ENCODE measurements at regions not wholly inside any gene's neighbourhood (a gene's known extent, or its start where the extent isn't known, plus 50 kb on each side); places are given as distances from the start of the nearest gene placed in this dataset.
A peak's percentile ranks its signal among the peaks of the same experiment; 100 is the strongest.

- peak; percentile 79 for DNase-seq (ENCODE audit: low read depth, low spot score)
Observed at GRCh38 chr1:98205291-98206017, 284.6 kb upstream of the DPYD start.

- no peak for DNase-seq (ENCODE audit: low read depth, low spot score)
Observed at GRCh38 chr1:98203466-98203865, 282.6 kb upstream of the DPYD start.

GRCh38 chr1:98201666-98202081 is 280.8 kb upstream of the DPYD start:
- no peak for DNase-seq (ENCODE audit: low read depth, low spot score)

GRCh38 chr1:98197356-98197755 is 276.5 kb upstream of the DPYD start:
- DNase-seq (ENCODE audit: low read depth, low spot score) = no peak

GRCh38 chr1:98196012-98196411 is 275.2 kb upstream of the DPYD start:
- DNase-seq (ENCODE audit: low read depth, low spot score) = no peak

- no peak for DNase-seq (ENCODE audit: low read depth, low spot score)
Observed at GRCh38 chr1:98188774-98189173, 267.9 kb upstream of the DPYD start.

GRCh38 chr1:98184856-98185255 is 264.0 kb upstream of the DPYD start:
- no peak for DNase-seq (ENCODE audit: low read depth, low spot score)

- no peak for DNase-seq (ENCODE audit: low read depth, low spot score)
Observed at GRCh38 chr1:98181036-98181764, 260.4 kb upstream of the DPYD start.

- no peak for DNase-seq (ENCODE audit: low read depth, low spot score)
Observed at GRCh38 chr1:98179151-98179773, 258.4 kb upstream of the DPYD start.

- no peak for DNase-seq (ENCODE audit: low read depth, low spot score)
Observed at GRCh38 chr1:98177751-98178150, 256.9 kb upstream of the DPYD start.

- DNase-seq (ENCODE audit: low read depth, low spot score) = no peak
Observed at GRCh38 chr1:98176936-98177335, 256.1 kb upstream of the DPYD start.

GRCh38 chr1:98176414-98176813 is 255.6 kb upstream of the DPYD start:
- DNase-seq (ENCODE audit: low read depth, low spot score) = no peak

GRCh38 chr1:98172578-98172977 is 251.7 kb upstream of the DPYD start:
- no peak for DNase-seq (ENCODE audit: low read depth, low spot score)

- DNase-seq (ENCODE audit: low read depth, low spot score) = no peak
Observed at GRCh38 chr1:98172022-98172421, 251.2 kb upstream of the DPYD start.

GRCh38 chr1:98164509-98164908 is 243.7 kb upstream of the DPYD start:
- DNase-seq (ENCODE audit: low read depth, low spot score) = no peak

- DNase-seq (ENCODE audit: low read depth, low spot score) = no peak
Observed at GRCh38 chr1:98157524-98158313, 236.9 kb upstream of the DPYD start.

- no peak for DNase-seq (ENCODE audit: low read depth, low spot score)
Observed at GRCh38 chr1:98147280-98147679, 226.4 kb upstream of the DPYD start.

GRCh38 chr1:98145655-98146054 is 224.8 kb upstream of the DPYD start:
- DNase-seq (ENCODE audit: low read depth, low spot score) = no peak

GRCh38 chr1:98143403-98143802 is 222.6 kb upstream of the DPYD start:
- DNase-seq (ENCODE audit: low read depth, low spot score) = no peak

GRCh38 chr1:98133131-98133530 is 212.3 kb upstream of the DPYD start:
- DNase-seq (ENCODE audit: low read depth, low spot score) = no peak

- no peak for DNase-seq (ENCODE audit: low read depth, low spot score)
Observed at GRCh38 chr1:98130408-98130807, 209.6 kb upstream of the DPYD start.

GRCh38 chr1:98129491-98129890 is 208.7 kb upstream of the DPYD start:
- DNase-seq (ENCODE audit: low read depth, low spot score) = no peak
